PFSK-1 (cell line): ENCODE measurements at regions not wholly inside any gene's neighbourhood (a gene's known extent, or its start where the extent isn't known, plus 50 kb on each side); places are given as distances from the start of the nearest gene placed in this dataset.

Source experiments
- FOXP2 ChIP-seq: optimal IDR thresholded peaks from 2 replicates; pipeline ENCODE3; 2011; ENCODE audit warnings: borderline replicate concordance, control low read depth, inconsistent platforms; ENCODE audit not compliant: insufficient read depth; ENCODE audit errors: extremely low read length, extremely low read depth
- POLR2AphosphoS5 ChIP-seq: IDR thresholded peaks from 2 replicates; pipeline ENCODE4 v1.6.1; 2012; ENCODE audit warnings: low read depth, mild to moderate bottlenecking, control low read depth, low read length, moderate library complexity
- SIN3A ChIP-seq: IDR thresholded peaks from 2 replicates; pipeline ENCODE4 v1.6.1; 2012; ENCODE audit warnings: mild to moderate bottlenecking, low read length, moderate library complexity, borderline replicate concordance; ENCODE audit not compliant: insufficient read depth
- TAF1 ChIP-seq: IDR thresholded peaks from 2 replicates; pipeline ENCODE4 v1.6.1; 2012; ENCODE audit warnings: low read length, control low read depth, borderline replicate concordance; ENCODE audit not compliant: insufficient read depth
- TF ChIP-seq, protein P1 (sequence below), 2 experiments: IDR thresholded peaks; 2 replicates each; pipeline versions ENCODE4 v1.6.1 to v1.8.0; 2011 to 2012; ENCODE audit warnings: low read depth in 2 of 2, low read length in 2 of 2, control low read depth in 1 of 2, inconsistent platforms in 1 of 2, mild to moderate bottlenecking in 1 of 2, moderate library complexity in 1 of 2; ENCODE audit not compliant: insufficient read depth in 1 of 2

DNA sequence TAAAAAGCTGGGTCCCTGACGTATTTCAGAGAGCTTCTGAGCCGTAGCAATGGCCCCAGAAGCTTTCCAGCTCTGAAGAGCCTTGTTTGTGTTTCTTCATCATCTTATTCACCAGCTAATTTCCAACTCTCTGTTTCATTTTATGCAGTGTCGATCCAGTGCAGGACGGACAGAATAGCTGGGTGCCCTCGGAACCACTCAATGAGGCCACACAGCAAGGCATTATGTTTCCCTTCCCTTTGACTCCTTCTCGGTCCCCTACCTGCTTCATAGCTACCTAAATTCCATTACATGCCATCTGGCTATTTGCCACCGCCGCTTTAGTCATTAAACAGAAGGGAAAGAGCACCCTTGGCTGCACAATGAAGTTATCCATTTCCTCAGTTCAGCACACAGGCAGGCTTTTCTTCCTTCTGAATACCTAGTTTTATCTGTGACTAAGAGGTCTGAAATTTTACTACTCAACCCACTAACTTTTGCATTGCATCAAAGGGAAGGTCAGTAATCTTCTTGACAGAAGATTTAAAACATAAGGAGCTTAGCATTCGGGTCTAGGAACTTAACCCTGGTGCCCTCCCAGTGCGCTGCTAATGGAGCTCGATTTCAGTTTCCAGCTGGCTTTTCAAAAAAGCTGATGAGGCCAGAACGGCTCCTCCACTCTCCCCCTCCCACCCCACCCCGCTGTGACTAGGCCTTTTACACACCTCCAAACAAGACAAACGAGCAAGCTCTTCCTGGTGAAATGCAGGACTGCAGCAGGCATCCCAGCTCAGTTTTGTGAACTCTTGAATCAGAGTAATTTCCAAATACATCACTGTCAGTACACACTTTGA is 176.8 kb downstream of the GXYLT1 start:
- TF ChIP-seq TAF1 (no peak), POLR2AphosphoS5 (no peak), SIN3A (no peak), FOXP2 (no peak)
- TF ChIP-seq, protein P1, sequence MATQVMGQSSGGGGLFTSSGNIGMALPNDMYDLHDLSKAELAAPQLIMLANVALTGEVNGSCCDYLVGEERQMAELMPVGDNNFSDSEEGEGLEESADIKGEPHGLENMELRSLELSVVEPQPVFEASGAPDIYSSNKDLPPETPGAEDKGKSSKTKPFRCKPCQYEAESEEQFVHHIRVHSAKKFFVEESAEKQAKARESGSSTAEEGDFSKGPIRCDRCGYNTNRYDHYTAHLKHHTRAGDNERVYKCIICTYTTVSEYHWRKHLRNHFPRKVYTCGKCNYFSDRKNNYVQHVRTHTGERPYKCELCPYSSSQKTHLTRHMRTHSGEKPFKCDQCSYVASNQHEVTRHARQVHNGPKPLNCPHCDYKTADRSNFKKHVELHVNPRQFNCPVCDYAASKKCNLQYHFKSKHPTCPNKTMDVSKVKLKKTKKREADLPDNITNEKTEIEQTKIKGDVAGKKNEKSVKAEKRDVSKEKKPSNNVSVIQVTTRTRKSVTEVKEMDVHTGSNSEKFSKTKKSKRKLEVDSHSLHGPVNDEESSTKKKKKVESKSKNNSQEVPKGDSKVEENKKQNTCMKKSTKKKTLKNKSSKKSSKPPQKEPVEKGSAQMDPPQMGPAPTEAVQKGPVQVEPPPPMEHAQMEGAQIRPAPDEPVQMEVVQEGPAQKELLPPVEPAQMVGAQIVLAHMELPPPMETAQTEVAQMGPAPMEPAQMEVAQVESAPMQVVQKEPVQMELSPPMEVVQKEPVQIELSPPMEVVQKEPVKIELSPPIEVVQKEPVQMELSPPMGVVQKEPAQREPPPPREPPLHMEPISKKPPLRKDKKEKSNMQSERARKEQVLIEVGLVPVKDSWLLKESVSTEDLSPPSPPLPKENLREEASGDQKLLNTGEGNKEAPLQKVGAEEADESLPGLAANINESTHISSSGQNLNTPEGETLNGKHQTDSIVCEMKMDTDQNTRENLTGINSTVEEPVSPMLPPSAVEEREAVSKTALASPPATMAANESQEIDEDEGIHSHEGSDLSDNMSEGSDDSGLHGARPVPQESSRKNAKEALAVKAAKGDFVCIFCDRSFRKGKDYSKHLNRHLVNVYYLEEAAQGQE (IDR thresholded peaks at IDR 0.05; ENCODE audit: insufficient read depth in 1 of 2, low read depth in 2 of 2, low read length in 2 of 2), result no peak
